HEK293 (cell line): ENCODE measurements at regions not wholly inside any gene's neighbourhood (a gene's known extent, or its start where the extent isn't known, plus 50 kb on each side); places are given as distances from the start of the nearest gene placed in this dataset.

Source experiments
- CTCF ChIP-seq: fragments of 450-650 bp; formaldehyde crosslinking; IDR thresholded peaks from 2 replicates; pipeline ENCODE4 v1.5.1; 2016; ENCODE audit warnings: missing biosample characterization, missing genetic modification characterization
- MZF1 ChIP-seq: fragments of 450-650 bp; formaldehyde crosslinking; IDR thresholded peaks from 2 replicates; pipeline ENCODE4 v1.5.1; 2017; ENCODE audit warnings: missing biosample characterization, missing genetic modification characterization, borderline replicate concordance
- PBX3 ChIP-seq: sonication (generic); formaldehyde crosslinking; IDR thresholded peaks from 2 replicates; pipeline ENCODE4 v1.8.1; 2022; ENCODE audit warnings: mild to moderate bottlenecking, moderate library complexity, missing genetic modification reagents
- ZNF777 ChIP-seq: fragments of 450-650 bp; formaldehyde crosslinking; IDR thresholded peaks from 2 replicates; pipeline ENCODE4 v1.5.1; 2017; ENCODE audit warnings: missing biosample characterization, missing genetic modification characterization, borderline replicate concordance

GRCh38 chr4:19729886-19730651 is 521.6 kb upstream of the SLIT2 start:
- TF ChIP-seq MZF1 (tag by site-specific recombination) = no peak
- TF ChIP-seq CTCF (tag by site-specific recombination) = no peak
- TF ChIP-seq ZNF777 (tag by site-specific recombination) = no peak
- TF ChIP-seq PBX3 (CRISPR knock-in tag) = no peak
